Esophagus muscularis mucosa (tissue), 4 donors: ENCODE measurements at regions not wholly inside any gene's neighbourhood (a gene's known extent, or its start where the extent isn't known, plus 50 kb on each side); places are given as distances from the start of the nearest gene placed in this dataset.
A peak's percentile ranks its signal among the peaks of the same experiment; 100 is the strongest.

ENCODE experiments used
- DNase-seq: peaks from one replicate; pipeline ENCODE4 v3.0.0-alpha.2; 2017; ENCODE audit errors: extremely low spot score
- H3K27ac ChIP-seq, 4 donors: fragments of 200-600 bp; sonication (generic); replicated peaks in 1 of 4; 1 replicate in 3 of 4; 2 replicates in 1 of 4; pipeline ENCODE4 v1.5.1; 2016 to 2019; ENCODE audit warnings: mild to moderate bottlenecking in 1 of 4
- H3K27me3 ChIP-seq, 4 donors: fragments of 200-600 bp; sonication (generic); one replicate each; pipeline versions ENCODE4 v1.5.1 to v1.6.0; 2016 to 2019
- H3K36me3 ChIP-seq, 4 donors: fragments of 200-600 bp; sonication (generic); one replicate each; pipeline ENCODE4 v1.5.1; 2016 to 2019
- H3K4me1 ChIP-seq, 4 donors: fragments of 200-600 bp; sonication (generic); one replicate each; pipeline ENCODE4 v1.5.1; 2016 to 2019
- H3K4me3 ChIP-seq, 4 donors: fragments of 200-600 bp; sonication (generic); 1 replicate in 2 of 4; 2 replicates in 2 of 4; pipeline ENCODE4 v1.5.1; 2016 to 2019; ENCODE audit warnings: mild to moderate bottlenecking in 4 of 4, moderate library complexity in 1 of 4
- H3K9me3 ChIP-seq, 4 donors: fragments of 200-600 bp; sonication (generic); 1 replicate in 3 of 4; 2 replicates in 1 of 4; pipeline ENCODE4 v1.5.1; 2016 to 2019
- CTCF ChIP-seq, 3 experiments: fragments of 200-600 bp in 2 of 3; fragments of 450-650 bp in 1 of 3; sonication (generic) in 2 of 3; IDR thresholded peaks; one replicate each; pipeline ENCODE4 v1.5.1; 2017 to 2019; ENCODE audit warnings: antibody characterized with exemption in 3 of 3, mild to moderate bottlenecking in 2 of 3, moderate library complexity in 1 of 3
- EP300 ChIP-seq: sonication (generic); formaldehyde crosslinking; IDR thresholded peaks from one replicate; pipeline ENCODE4 v1.6.1; 2017; ENCODE audit warnings: antibody characterized with exemption
- POLR2A ChIP-seq: fragments of 450-650 bp; IDR thresholded peaks from one replicate; pipeline ENCODE4 v1.6.1; 2017; ENCODE audit warnings: antibody characterized with exemption, moderate library complexity, mild to moderate bottlenecking, low read depth
- POLR2AphosphoS5 ChIP-seq, 2 donors: sonication (generic); formaldehyde crosslinking; IDR thresholded peaks; one replicate each; pipeline ENCODE4 v1.6.1; 2017; ENCODE audit warnings: antibody characterized with exemption in 2 of 2
- WGBS: methylation state at CpG from one replicate; pipeline ENCODE4 v1.1.5; 2018; 5-methylcytosine and 5-hydroxymethylcytosine counted together
- intact Hi-C: fragments of 100-400 bp; cut with DNase I; formaldehyde crosslinking; loops from one replicate; pipeline ENCODE4 v1.15.1; 2023

GRCh38 chr5:96340357-96340756 lies 92.7 kb downstream of the PCSK1 start:
- Histone ChIP-seq H3K36me3 (no peaks in the 10 kb centered on the region), H3K9me3 (no peaks in the 10 kb centered on the region), H3K4me1 (peaks cover 24 to 45% (median 29%) of the 10 kb centered on the region in 4 donors), H3K27ac (no peak overlapping the region), H3K4me3 (no peak overlapping the region), H3K27me3 (no peaks in the 10 kb centered on the region)
- intact Hi-C loops: loop anchor here (10.0 kb wide), 2 partner anchors 384 to 824 kb away; no protein-coding TSS in a partner anchor
- whole genome bisulfite sequencing: 69% methylated on average over 5 of the region's 5 CpGs
- no peak for DNase-seq
- TF ChIP-seq POLR2A: no peak
- no peak for TF ChIP-seq CTCF (IDR thresholded peaks at IDR 0.05)
- no peak for TF ChIP-seq POLR2AphosphoS5 (IDR thresholded peaks at IDR 0.05)
- TF ChIP-seq EP300: no peak

GRCh38 chr5:96339862-96340261 lies 93.2 kb downstream of the PCSK1 start:
- H3K36me3 ChIP-seq: no peaks in the 10 kb centered on the region
- no peaks in the 10 kb centered on the region for H3K27me3 ChIP-seq
- WGBS: 94% methylated on average over 3 of the region's 3 CpGs
- H3K4me1 ChIP-seq: peaks cover 24 to 45% (median 29%) of the 10 kb centered on the region in 4 donors
- DNase-seq: no peak
- H3K9me3 ChIP-seq: no peaks in the 10 kb centered on the region
- no peak overlapping the region for H3K4me3 ChIP-seq
- TF ChIP-seq POLR2A (no peak), EP300 (no peak), CTCF (IDR thresholded peaks at IDR 0.05) (no peak), POLR2AphosphoS5 (IDR thresholded peaks at IDR 0.05) (no peak)
- peak overlapping the region in 1 of 4 donors; percentile 25 for H3K27ac ChIP-seq
- intact Hi-C loops: loop anchor here (10.0 kb wide), 6 partner anchors 115 to 825 kb away; partner anchors contain the start of gene RFESD

- no peaks in the 10 kb centered on the region for H3K9me3 ChIP-seq
- peak overlapping the region; percentile 25 to 54 (median 33) for H3K27ac ChIP-seq
- no peaks in the 10 kb centered on the region for H3K36me3 ChIP-seq
- intact Hi-C loops: loop anchor here (10.0 kb wide), 4 partner anchors 114 to 694 kb away; partner anchors contain the start of gene RFESD
- H3K27me3 ChIP-seq: no peaks in the 10 kb centered on the region
- peaks cover 24 to 45% (median 29%) of the 10 kb centered on the region in 4 donors for H3K4me1 ChIP-seq
- WGBS: 81% methylated on average over 6 of the region's 6 CpGs
- no peak for DNase-seq
- H3K4me3 ChIP-seq: no peak overlapping the region
- no peak for TF ChIP-seq CTCF (IDR thresholded peaks at IDR 0.05)
- TF ChIP-seq POLR2AphosphoS5 (IDR thresholded peaks at IDR 0.05): peak; percentile 35 to 48
- no peak for TF ChIP-seq POLR2A
- peak; percentile 38 for TF ChIP-seq EP300
Observed at GRCh38 chr5:96338624-96339415, 94.2 kb downstream of the PCSK1 start.

GRCh38 chr5:96338091-96338490 lies 95.0 kb downstream of the PCSK1 start:
- Histone ChIP-seq H3K27ac (peak overlapping the region; percentile 25 to 54 (median 33)), H3K4me3 (no peak overlapping the region), H3K4me1 (peaks cover 24 to 48% (median 32%) of the 10 kb centered on the region in 4 donors), H3K9me3 (no peaks in the 10 kb centered on the region), H3K27me3 (no peaks in the 10 kb centered on the region), H3K36me3 (no peaks in the 10 kb centered on the region)
- 74% methylated on average over 2 of the region's 2 CpGs for WGBS
- no peak for DNase-seq
- no peak for TF ChIP-seq EP300
- no peak for TF ChIP-seq POLR2A
- TF ChIP-seq CTCF (IDR thresholded peaks at IDR 0.05): no peak
- TF ChIP-seq POLR2AphosphoS5 (IDR thresholded peaks at IDR 0.05): no peak
- intact Hi-C loops: loop anchor here (10.0 kb wide), 4 partner anchors 113 to 693 kb away; partner anchors contain the start of gene RFESD
